Fibroblast of lung (primary cell): ENCODE measurements at regions not wholly inside any gene's neighbourhood (a gene's known extent, or its start where the extent isn't known, plus 50 kb on each side); places are given as distances from the start of the nearest gene placed in this dataset.

Source experiments
- CTCF ChIP-seq, 2 donors: IDR thresholded peaks in 1 of 2; conservative IDR thresholded peaks in 1 of 2; 1 replicate in 1 of 2; 2 replicates in 1 of 2; pipeline ENCODE4 v1.5.1; 2011 to 2012; ENCODE audit warnings: low read length in 2 of 2, control low read depth in 1 of 2, inconsistent platforms in 1 of 2, low read depth in 1 of 2, mild to moderate bottlenecking in 1 of 2
- EZH2 ChIP-seq: IDR thresholded peaks from 2 replicates; pipeline ENCODE4 v1.5.1; 2012; ENCODE audit warnings: low read length, control low read depth, mild to moderate bottlenecking; ENCODE audit errors: missing control alignments

GRCh38 chr2:6354546-6354945 lies 511.2 kb downstream of the CMPK2 start:
- TF ChIP-seq CTCF (conservative IDR thresholded peaks at IDR 0.05 in 1 of 2, IDR thresholded peaks at IDR 0.05 in 1 of 2; ENCODE audit: low read depth in 1 of 2, low read length in 2 of 2), result no peak
- TF ChIP-seq EZH2, result no peak
